PFSK-1 (cell line): ENCODE measurements at regions not wholly inside any gene's neighbourhood (a gene's known extent, or its start where the extent isn't known, plus 50 kb on each side); places are given as distances from the start of the nearest gene placed in this dataset.

Experiments used
- POLR2AphosphoS5 ChIP-seq: IDR thresholded peaks from 2 replicates; pipeline ENCODE4 v1.6.1; 2012; ENCODE audit warnings: low read depth, mild to moderate bottlenecking, control low read depth, low read length, moderate library complexity
- SIN3A ChIP-seq: IDR thresholded peaks from 2 replicates; pipeline ENCODE4 v1.6.1; 2012; ENCODE audit warnings: mild to moderate bottlenecking, low read length, moderate library complexity, borderline replicate concordance; ENCODE audit not compliant: insufficient read depth

GRCh38 chr1:147486876-147487656, 54.2 kb upstream of the BCL9 start:
- TF ChIP-seq POLR2AphosphoS5: no peak
- no peak for TF ChIP-seq SIN3A
